Upper lobe of left lung (tissue), 6 donors: ENCODE measurements at regions not wholly inside any gene's neighbourhood (a gene's known extent, or its start where the extent isn't known, plus 50 kb on each side); places are given as distances from the start of the nearest gene placed in this dataset.
"Not testable (repeated sequence)": the region's sequence is repeated elsewhere in the genome, so short reads cannot be mapped to it uniquely, and the experiment has no call there.

Experiments
- ATAC-seq, 2 donors: fragments of 200-7000 bp; cut with Tn5 transposase; one replicate each; pipeline ENCODE4 v1.9.1; 2022; ENCODE audit warnings: mild to moderate bottlenecking in 2 of 2, moderate library complexity in 2 of 2; ENCODE audit not compliant: low FRiP score in 2 of 2
- DNase-seq, 2 donors: peaks; one replicate each; pipeline ENCODE4 v3.0.0-alpha.2; 2019 to 2020
- H3K27ac ChIP-seq, 4 donors: fragments of 200-600 bp; sonication (generic); one replicate each; pipeline ENCODE4 v1.5.1; 2016 to 2019
- H3K27me3 ChIP-seq, 4 donors: fragments of 200-600 bp; sonication (generic); one replicate each; pipeline ENCODE4 v1.5.1; 2017 to 2019
- H3K36me3 ChIP-seq, 4 donors: fragments of 200-600 bp; sonication (generic); one replicate each; pipeline ENCODE4 v1.5.1; 2016 to 2019
- H3K4me1 ChIP-seq, 4 donors: fragments of 200-600 bp; sonication (generic); one replicate each; pipeline ENCODE4 v1.5.1; 2018 to 2019
- H3K4me3 ChIP-seq, 4 donors: fragments of 200-600 bp; sonication (generic); one replicate each; pipeline ENCODE4 v1.5.1; 2017 to 2019; ENCODE audit warnings: mild to moderate bottlenecking in 2 of 4, moderate library complexity in 1 of 4
- H3K9me3 ChIP-seq, 4 donors: fragments of 200-600 bp; sonication (generic); one replicate each; pipeline ENCODE4 v1.5.1; 2018 to 2019
- EP300 ChIP-seq, 4 donors: sonication (generic); formaldehyde crosslinking; IDR thresholded peaks; one replicate each; pipeline ENCODE4 v1.5.1; 2017; ENCODE audit warnings: antibody characterized with exemption in 4 of 4, control low read depth in 2 of 4
- POLR2A ChIP-seq, 4 donors: fragments of 450-650 bp; IDR thresholded peaks; one replicate each; pipeline ENCODE4 v1.5.1; 2016 to 2017; ENCODE audit warnings: antibody characterized with exemption in 4 of 4, mild to moderate bottlenecking in 2 of 4
- POLR2AphosphoS5 ChIP-seq, 2 donors: sonication (generic); formaldehyde crosslinking; IDR thresholded peaks; one replicate each; pipeline ENCODE4 v1.5.1; 2017; ENCODE audit warnings: antibody characterized with exemption in 2 of 2
- WGBS, 2 donors: methylation state at CpG; one replicate each; pipeline ENCODE4 v1.1.5; 2017 to 2018; 5-methylcytosine and 5-hydroxymethylcytosine counted together
- TF ChIP-seq, protein P1 (sequence below), 6 experiments: fragments of 450-650 bp in 4 of 6; fragments of 200-600 bp in 2 of 6; sonication (generic) in 2 of 6; IDR thresholded peaks; one replicate each; pipeline ENCODE4 v1.5.1; 2016 to 2019; ENCODE audit warnings: antibody characterized with exemption in 6 of 6
- donor health status: DM: no; HTN: no; CAD: no; lungs with moderate emphysema.
- donor health status: DM: no; HTN: yes; CAD: no; lungs with severe emphysema.

DNA sequence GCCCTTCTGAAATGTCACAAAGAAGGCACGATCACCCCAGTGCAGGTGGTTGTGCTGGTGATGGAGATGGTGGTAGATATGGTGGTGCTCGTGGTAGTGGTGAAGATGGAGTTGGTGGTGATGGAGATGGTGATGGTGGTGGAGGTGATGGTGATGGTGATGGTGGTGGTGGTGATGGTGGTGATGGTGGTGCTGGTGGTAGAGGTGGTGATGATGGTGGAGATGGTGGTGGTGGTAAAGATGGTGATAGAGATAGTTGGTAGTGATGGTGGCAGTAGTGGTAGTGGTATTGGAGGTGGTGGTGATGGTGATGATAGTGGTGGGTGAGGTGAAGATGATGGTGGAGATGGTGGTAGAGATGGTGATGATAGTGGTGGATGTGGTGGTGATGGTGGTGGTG, 88.1 kb upstream of the SALL1 start:
- TF ChIP-seq, protein P1, sequence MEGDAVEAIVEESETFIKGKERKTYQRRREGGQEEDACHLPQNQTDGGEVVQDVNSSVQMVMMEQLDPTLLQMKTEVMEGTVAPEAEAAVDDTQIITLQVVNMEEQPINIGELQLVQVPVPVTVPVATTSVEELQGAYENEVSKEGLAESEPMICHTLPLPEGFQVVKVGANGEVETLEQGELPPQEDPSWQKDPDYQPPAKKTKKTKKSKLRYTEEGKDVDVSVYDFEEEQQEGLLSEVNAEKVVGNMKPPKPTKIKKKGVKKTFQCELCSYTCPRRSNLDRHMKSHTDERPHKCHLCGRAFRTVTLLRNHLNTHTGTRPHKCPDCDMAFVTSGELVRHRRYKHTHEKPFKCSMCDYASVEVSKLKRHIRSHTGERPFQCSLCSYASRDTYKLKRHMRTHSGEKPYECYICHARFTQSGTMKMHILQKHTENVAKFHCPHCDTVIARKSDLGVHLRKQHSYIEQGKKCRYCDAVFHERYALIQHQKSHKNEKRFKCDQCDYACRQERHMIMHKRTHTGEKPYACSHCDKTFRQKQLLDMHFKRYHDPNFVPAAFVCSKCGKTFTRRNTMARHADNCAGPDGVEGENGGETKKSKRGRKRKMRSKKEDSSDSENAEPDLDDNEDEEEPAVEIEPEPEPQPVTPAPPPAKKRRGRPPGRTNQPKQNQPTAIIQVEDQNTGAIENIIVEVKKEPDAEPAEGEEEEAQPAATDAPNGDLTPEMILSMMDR (IDR thresholded peaks at IDR 0.05) = no peak
- TF ChIP-seq POLR2AphosphoS5 (IDR thresholded peaks at IDR 0.05) = no peak
- TF ChIP-seq EP300 (IDR thresholded peaks at IDR 0.05) = no peak
- no peak for TF ChIP-seq POLR2A (IDR thresholded peaks at IDR 0.05)
- ATAC-seq = no peak
- no peak overlapping the region for H3K27ac ChIP-seq
- DNase-seq = no peak
- H3K27me3 ChIP-seq = no peaks in the 10 kb centered on the region
- H3K4me1 ChIP-seq = no peaks in the 10 kb centered on the region
- H3K4me3 ChIP-seq = no peak overlapping the region
- no peaks in the 10 kb centered on the region for H3K36me3 ChIP-seq
- WGBS, 2 donors = 92 to 94% methylated on average over 2 of the region's 2 CpGs
- H3K9me3 ChIP-seq = no peaks in the 10 kb centered on the region

DNA sequence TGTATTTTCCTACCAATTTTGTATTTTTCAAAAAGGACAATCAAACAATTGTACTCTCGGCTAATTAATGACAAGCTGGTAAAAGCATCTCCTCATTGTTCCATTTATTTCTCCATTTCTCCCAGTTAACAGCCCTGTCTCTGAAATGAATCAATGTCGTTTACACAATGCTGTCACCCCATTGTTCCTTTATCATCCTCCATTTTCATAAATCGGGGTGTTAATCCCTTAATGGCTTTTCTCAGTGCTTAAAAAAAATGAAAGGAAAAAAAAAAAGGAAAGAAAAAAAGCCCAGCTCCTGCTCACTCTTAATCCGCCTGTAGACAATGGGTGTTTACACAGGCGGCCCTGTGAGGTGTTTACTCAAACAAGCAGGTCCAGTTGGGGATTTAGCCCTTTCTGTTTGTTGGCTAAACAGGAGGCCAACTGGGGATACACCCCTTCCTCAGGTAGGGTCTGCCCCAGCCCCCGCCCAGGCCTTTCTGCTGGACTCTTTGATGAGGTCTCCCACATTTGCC, 86.8 kb upstream of the SALL1 start:
- TF ChIP-seq EP300 (IDR thresholded peaks at IDR 0.05) = no peak
- no peak for TF ChIP-seq POLR2A (IDR thresholded peaks at IDR 0.05)
- TF ChIP-seq POLR2AphosphoS5 (IDR thresholded peaks at IDR 0.05) = no peak
- TF ChIP-seq, protein P1 (IDR thresholded peaks at IDR 0.05) = no peak
- Histone ChIP-seq H3K9me3 (no peaks in the 10 kb centered on the region), H3K4me1 (no peaks in the 10 kb centered on the region), H3K4me3 (no peak overlapping the region), H3K27ac (no peak overlapping the region), H3K27me3 (no peaks in the 10 kb centered on the region), H3K36me3 (no peaks in the 10 kb centered on the region)
- DNase-seq = no peak
- 21 to 32% methylated on average over 6 of the region's 6 CpGs for WGBS, 2 donors
- ATAC-seq = no peak

DNA sequence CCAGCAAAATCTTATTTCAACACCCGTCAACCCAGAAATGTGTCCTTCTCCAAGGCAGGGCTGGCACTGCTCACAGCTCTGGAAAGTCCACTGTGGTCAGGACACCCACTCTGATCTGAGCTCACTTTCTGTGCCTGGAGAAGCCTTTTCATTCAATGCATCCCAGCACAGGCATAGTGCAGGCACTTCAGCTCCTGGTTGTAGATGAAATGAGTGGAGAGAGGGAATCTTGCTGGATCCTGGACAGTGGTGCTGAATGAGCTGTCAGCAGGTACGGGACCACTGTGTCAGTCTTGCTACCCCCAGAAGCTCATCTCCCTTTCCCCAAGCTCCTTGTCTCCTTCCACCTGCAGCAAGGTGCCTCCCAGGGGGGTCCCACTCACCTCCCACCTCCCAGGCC, 86.1 kb upstream of the SALL1 start:
- TF ChIP-seq EP300 (IDR thresholded peaks at IDR 0.05) = no peak
- TF ChIP-seq, protein P1 (IDR thresholded peaks at IDR 0.05) = no peak
- no peak for TF ChIP-seq POLR2A (IDR thresholded peaks at IDR 0.05)
- no peak for TF ChIP-seq POLR2AphosphoS5 (IDR thresholded peaks at IDR 0.05)
- no peaks in the 10 kb centered on the region for H3K4me1 ChIP-seq
- 60 to 66% methylated on average over 2 of the region's 2 CpGs for WGBS, 2 donors
- H3K27ac ChIP-seq = no peak overlapping the region
- ATAC-seq = peak in 1 of 2 donors; percentile 17
- H3K4me3 ChIP-seq = no peak overlapping the region
- no peaks in the 10 kb centered on the region for H3K36me3 ChIP-seq
- H3K27me3 ChIP-seq = no peaks in the 10 kb centered on the region
- no peaks in the 10 kb centered on the region for H3K9me3 ChIP-seq
- no peak for DNase-seq

DNA sequence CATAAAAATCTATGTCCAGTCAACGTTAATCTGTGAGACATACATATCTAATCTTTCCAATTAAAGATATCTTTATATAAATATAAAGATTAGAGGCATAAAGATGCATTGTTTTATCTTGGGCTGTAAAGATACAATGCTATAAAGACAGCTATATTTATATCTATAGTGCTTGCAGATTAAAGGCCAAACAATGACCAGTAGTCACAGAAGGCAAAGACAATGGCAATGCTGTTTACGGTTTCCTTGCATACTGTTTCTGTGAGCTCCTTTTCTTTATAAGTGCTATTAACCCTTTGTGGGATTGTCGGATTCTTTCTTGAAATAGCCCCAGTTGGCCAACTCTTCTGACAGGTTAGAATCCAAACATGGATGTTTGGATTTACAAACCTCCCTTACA, 85.5 kb upstream of the SALL1 start:
- TF ChIP-seq, protein P1 (IDR thresholded peaks at IDR 0.05) = no peak
- TF ChIP-seq EP300 (IDR thresholded peaks at IDR 0.05) (no peak), POLR2A (IDR thresholded peaks at IDR 0.05) (no peak), POLR2AphosphoS5 (IDR thresholded peaks at IDR 0.05) (no peak)
- no peak for DNase-seq
- no peaks in the 10 kb centered on the region for H3K9me3 ChIP-seq
- no peaks in the 10 kb centered on the region for H3K4me1 ChIP-seq
- H3K27ac ChIP-seq = no peak overlapping the region
- H3K4me3 ChIP-seq = no peak overlapping the region
- no peaks in the 10 kb centered on the region for H3K36me3 ChIP-seq
- WGBS, 2 donors = 25 to 28% methylated on average over 3 of the region's 3 CpGs
- ATAC-seq = no peak
- H3K27me3 ChIP-seq = no peaks in the 10 kb centered on the region

DNA sequence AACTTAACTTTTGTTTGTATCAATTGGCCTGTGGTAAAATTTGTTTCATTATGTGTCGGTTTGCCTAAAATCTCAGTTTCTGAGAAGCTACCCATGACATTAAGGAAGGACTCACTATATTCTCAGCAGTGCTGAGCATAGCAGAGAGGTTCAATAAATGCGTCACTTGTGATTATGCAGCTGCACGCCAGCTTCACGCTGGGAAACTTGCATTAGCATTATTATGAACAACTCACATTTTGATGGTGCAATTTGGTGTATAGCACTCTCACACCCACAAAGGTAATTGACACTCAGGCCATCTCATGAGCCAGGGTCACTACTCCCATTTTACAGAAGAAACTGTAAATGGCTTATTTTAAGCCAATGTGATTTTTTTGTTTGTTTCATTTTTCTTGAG, 80.6 kb upstream of the SALL1 start:
- Histone ChIP-seq H3K4me3 (no peak overlapping the region), H3K9me3 (no peaks in the 10 kb centered on the region), H3K27ac (no peak overlapping the region), H3K36me3 (no peaks in the 10 kb centered on the region), H3K27me3 (no peaks in the 10 kb centered on the region), H3K4me1 (no peaks in the 10 kb centered on the region)
- ATAC-seq (no peak), DNase-seq (no peak)
- 86 to 93% methylated on average over 4 of the region's 4 CpGs for WGBS, 2 donors
- TF ChIP-seq POLR2A (IDR thresholded peaks at IDR 0.05) (no peak), EP300 (IDR thresholded peaks at IDR 0.05) (no peak), POLR2AphosphoS5 (IDR thresholded peaks at IDR 0.05) (no peak)
- TF ChIP-seq, protein P1 (IDR thresholded peaks at IDR 0.05) = no peak

DNA sequence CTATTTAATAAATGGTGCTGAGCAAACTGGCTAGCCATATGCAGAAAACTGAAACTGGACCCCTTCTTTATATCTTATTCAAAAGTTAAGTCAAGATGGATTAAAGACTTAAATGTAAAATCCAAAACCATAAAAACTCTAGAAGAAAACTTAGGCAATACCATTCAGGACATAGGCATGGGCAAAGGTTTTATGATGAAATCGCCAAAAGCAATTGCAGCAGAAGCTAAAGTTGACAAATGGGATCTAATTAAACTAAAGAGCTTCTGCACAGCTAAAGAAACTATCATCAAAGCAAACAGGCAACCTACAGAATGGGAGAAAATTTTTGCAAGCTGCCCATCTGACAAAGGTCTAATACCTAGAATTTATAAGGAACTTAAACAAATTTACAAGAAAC, 79.0 kb upstream of the SALL1 start:
- not testable (repeated sequence) for H3K9me3 ChIP-seq, H3K36me3 ChIP-seq, DNase-seq, H3K4me3 ChIP-seq, ATAC-seq, H3K4me1 ChIP-seq, H3K27me3 ChIP-seq, H3K27ac ChIP-seq
- 86 to 90% methylated on average over 1 of the region's 1 CpG for WGBS, 2 donors
